UCSD-AML1 (cell line): ENCODE measurements at regions not wholly inside any gene's neighbourhood (a gene's known extent, or its start where the extent isn't known, plus 50 kb on each side); places are given as distances from the start of the nearest gene placed in this dataset.

Source experiments
- DNase-seq: peaks from one replicate; lab custom pipeline; 2025; ENCODE audit not compliant: unreplicated experiment; lab: John Stamatoyannopoulos, UW

DNA sequence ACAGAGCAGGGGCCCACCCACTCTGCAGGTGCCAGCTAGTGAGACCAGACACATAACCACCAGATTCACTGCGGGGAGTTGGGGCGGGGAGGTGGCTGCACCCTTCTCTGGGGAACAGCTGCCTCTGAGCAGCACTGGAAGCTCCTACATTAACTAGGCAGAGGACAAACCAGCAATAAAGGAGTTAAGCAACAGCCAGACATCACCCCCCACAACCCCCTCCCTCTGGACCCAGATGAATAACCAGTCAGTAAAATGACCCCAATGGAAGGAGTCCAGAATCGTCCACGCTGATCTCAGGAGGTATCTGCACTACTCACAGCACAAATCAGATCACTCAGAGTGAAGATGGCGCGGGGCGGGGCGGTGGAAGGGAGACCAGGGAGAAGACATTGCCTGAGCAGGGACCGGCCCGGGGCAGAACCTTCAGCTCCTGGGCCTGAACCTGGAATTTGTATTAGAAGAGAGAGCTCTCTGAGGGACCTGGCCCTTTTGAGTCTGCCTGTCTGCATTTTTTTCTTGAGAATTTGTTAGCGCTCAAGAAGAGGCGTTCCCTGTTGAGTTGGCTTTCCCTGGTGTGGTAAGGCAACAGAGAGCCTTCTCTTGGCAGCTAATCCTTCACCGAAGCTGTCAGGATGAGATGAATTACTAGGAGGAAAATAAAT is 125.5 kb upstream of the NCAM1 start:
- DNase-seq = no peak

- DNase-seq = no peak
Measured at GRCh38 chr11:112836256-112836602, 125.0 kb upstream of the NCAM1 start.

- DNase-seq = peak; percentile 27
Measured at GRCh38 chr11:112837162-112837826, 123.9 kb upstream of the NCAM1 start.

DNA sequence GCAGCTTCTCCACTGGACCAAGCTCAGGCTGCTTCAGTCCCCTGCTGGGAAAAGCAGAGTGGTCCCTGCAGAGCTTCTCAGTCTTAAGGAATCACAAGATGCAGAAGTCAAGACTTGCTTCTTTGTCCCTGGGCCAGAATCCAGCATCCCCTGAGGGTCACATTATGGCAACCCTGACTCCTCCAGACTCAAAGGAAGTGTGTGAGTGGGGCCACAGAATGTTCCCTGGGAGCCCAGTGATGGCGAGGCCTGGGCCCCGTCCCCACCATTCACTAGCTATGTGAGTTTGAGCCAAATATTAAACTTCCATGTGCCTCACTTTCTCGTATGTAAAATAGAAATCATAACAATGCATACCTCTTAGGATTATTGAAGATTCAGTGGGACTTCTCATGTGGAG is 122.2 kb upstream of the NCAM1 start:
- no peak for DNase-seq

DNA sequence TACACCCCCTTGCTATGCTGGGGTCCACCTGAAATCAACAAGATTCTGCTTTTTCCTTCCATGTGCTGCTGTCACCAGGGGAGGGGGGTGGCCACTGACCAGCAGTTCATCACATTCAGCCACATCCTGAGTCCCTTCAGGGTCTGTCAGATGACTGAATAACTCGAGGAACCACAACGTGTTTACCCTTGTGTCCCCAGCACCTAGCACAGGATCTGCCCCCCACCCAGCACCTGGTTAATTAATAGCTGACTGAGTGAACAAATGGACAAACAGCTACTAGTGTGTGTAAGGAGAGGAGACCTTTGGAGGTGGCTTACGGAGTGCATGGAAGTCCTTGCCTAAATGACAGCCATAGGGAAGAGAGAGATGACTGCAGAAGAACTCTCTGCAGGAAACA is 119.5 kb upstream of the NCAM1 start:
- no peak for DNase-seq

DNA sequence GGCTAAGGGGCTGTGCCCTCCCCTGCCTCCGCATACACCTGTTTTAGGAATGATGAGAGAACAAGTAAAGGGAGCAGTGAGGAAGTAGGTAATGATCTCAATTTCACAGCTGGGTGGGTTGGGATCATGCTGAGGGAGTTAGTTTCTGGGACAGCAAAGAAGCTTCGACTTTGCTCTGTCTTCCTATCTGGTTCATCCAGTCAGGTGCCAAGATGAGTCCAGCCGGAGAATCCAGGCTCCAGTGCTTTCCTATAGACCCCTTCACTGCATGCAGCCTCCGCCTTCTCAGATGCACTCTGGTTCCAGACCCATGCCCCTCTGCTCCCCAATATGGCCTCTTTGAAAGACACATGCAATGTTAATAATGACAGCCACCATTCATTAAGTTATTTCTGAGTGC is 119.1 kb upstream of the NCAM1 start:
- DNase-seq = no peak

GRCh38 chr11:112844517-112844916 is 116.7 kb upstream of the NCAM1 start:
- DNase-seq = no peak

GRCh38 chr11:112847568-112847967 is 113.7 kb upstream of the NCAM1 start:
- DNase-seq = no peak

DNA sequence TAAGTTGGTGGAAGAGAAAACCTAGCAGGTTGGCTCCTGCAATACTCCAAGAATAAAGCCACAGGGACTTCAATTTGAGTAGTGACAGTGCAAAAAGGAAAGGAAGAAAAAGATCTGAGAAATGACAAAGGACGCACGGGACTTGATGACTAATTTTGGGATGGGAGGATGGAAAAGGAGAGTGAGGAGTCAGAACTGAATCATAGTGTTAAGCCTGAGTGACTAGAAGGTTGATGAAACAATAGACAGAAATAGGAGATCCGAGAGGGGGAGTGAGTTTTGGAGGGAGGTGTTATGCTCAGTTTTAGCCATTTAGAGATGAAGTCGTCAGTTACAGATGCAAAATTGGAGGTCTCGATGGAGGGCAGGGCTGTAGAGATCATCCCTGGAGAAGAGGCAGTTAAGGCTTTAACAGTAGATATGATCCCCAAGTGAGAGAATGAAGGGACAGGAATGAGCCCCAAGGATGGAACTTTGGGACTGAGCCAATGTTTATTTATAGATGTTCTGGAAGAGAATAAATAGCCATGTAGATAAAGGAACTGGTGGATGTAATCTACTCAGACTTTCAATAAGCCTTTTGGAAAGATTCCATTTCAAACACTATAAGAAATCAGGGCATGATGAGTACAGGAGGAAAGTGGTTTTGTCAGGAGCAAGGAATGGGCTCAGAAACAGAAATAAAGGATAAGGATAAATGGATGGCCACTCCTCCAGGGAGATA is 108.9 kb upstream of the NCAM1 start:
- no peak for DNase-seq

DNA sequence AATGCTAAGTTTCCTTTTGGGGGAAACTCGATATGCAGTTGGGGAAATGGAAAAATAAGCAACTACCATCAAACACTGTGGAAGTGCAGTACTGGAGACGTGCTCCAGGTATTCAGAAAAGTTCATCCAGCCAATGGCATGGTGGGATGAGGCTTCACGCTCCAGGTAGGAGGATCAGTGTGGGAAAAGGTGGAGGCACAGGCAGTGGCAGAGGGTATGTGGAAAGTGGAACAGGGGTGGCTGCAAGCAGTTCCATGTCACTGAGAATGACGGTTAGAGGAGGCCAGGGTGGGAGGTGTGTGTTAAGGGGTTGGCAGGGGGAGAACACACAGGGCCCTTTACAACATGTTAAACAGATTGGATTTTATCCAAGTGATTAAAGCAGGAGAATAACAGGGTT is 105.1 kb upstream of the NCAM1 start:
- DNase-seq = no peak

- DNase-seq = no peak
Measured at GRCh38 chr11:112856591-112856990, 104.6 kb upstream of the NCAM1 start.

DNA sequence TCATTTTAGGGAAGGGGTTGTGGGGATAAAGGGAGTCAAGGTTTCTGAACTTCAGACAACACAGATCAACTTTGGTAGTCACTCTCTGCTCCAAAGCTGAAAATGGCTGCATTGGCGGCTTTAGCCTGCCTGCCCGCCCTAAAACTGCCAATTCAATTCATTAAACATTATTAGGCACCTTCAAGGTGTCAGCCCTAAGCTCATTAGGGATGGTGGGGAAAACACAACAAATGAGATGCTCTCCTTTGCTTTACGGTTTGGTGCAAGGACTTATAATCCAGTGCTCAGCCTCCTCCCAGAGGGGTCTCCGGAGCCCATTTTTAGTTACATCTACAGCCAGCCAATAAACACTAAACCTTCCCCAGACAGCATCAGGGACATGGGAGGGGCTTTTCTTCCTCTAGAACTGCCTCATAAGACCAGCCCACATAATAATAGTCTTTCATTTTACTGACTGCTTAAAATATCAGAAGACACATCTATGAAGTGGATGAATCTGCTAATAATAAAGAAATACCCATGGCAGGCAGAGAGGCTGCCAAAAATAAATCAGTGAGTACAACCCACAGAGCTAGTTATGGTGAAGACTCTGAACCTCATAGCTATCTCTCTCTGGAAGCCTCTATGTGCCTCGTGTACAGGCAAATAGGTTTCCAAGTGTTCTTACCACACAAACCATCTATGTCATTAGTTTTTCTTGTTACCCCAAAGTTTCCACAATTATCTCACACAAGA is 102.8 kb upstream of the NCAM1 start:
- no peak for DNase-seq

DNA sequence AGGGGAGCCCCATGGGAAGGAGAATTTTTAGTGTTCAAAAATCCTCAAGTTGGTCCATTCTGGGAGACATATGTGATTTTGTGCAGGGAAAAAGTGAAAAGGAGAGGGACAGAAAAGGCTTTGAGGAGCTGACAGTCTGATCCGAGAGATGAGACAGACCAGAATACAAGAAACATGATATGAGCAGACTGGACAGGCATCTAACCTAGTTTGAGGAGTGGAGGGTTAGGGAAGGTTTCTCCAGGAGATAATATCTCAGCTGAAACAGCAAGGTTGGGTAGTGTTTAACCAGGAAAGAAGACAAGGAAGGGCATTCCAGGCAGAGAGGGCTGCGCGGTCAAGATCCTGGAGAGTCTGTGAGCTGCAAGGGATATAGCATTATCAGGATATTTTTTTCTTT is 101.4 kb upstream of the NCAM1 start:
- DNase-seq = no peak

DNA sequence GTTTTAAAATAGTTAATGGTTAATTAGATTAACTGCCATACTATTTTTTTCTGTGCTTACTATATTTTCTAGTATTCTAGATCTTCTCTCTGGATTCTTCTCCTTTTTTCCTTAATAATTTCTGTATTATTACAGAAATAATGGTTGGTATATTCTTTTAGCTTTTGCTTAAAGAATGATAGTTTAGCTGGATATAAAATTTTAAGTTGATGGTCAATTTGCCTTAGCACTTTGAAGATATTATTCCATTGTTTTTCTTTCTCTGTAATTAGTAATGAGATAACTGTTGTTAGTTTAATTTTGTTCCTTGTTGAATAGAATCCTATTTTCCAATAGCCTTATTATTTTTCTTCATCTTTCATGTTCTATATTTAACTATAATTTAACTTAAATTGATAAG is 99.9 kb upstream of the NCAM1 start:
- no peak for DNase-seq

DNA sequence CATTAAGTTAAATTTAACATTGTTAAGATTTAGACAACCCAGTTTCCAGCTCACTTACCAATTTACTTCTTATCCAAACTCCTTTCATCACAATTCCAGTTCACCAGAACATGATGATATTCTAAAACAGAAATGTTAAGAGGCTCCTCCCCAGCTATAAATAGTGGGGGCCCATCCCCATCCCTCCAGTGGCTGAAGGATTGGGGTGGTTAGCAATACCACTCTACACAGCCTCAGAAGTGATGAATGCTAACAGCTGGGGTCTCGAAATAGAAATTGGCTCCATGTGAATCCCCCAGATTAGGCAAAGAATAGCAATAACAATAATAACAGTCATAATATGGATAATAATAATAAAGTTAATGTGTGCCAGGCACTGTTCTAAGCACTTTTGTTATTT is 97.9 kb upstream of the NCAM1 start:
- DNase-seq = no peak

GRCh38 chr11:112864672-112865071 is 96.5 kb upstream of the NCAM1 start:
- DNase-seq = no peak

DNA sequence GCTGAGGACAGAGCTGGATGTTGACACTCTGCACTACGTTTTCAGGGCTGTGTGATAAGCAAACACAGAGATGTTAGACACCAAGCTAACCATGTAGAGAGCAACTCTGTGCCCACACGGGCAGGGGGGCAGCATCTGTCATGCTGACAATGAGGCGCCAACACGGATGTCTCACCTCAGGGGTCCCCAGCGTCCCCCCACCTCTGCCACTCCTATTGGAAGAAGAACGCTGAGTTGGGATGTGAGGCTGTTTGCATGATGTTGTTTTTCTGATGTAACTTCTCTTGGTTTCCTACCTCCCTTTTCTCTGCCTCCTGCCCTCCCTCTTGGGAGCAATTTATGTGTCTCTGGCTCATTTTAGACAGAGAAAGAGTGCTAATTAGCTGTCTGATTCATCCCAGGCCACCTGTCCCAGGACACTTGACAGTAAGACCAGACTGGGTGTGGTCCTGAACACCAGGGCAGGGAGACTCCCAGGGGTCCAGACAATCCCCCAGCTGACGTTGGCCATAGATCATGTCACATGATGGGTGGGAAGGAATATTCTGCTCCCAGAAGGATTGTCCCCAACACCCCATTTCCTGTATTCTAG is 89.2 kb upstream of the NCAM1 start:
- DNase-seq = no peak

DNA sequence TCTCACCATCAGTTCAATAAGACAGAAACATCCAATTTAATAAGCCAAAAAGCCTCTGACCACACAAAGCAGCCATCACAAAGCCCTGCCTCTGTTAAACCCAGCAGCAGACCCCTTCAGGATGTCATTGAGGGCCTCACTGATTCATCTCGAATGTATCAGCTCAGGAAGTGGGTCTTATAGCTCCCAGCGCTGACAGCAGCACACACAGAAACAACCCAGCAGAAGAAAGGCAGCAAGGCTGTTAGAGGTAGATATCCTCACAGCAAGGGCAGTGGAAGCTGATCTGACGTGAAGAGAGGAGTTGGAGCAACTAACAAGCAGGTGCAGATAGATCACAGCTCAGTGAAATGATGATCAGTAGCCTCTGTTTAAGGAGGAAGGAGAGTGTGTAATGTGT is 86.2 kb upstream of the NCAM1 start:
- no peak for DNase-seq

DNA sequence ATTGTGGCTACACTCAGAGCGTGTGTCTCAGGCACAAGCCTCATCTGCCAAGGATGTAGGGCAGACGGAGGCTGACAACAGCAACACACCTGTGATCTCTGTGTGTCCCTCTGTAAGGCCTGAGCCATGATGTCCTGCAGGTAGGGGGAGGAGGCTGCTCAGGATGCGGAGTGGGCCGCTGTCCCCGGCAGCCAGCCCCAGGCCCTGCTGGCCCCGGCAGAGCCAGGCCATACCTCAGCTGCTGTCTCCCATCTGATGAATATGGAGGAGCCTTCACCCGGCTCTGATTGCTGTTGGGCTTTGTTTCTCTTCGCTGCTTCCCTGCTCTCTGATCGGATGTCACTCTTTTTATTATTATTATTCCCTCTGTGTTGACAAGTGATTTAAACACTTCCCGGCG is 83.6 kb upstream of the NCAM1 start:
- no peak for DNase-seq

GRCh38 chr11:112878033-112878601 is 83.1 kb upstream of the NCAM1 start:
- no peak for DNase-seq

GRCh38 chr11:112880495-112880894 is 80.7 kb upstream of the NCAM1 start:
- DNase-seq = peak; percentile 67
